DOHH2 (cell line): ENCODE measurements at regions not wholly inside any gene's neighbourhood (a gene's known extent, or its start where the extent isn't known, plus 50 kb on each side); places are given as distances from the start of the nearest gene placed in this dataset.

Source experiments
- H3F3A ChIP-seq: fragments of 200-600 bp; sonication (generic), shearing (Covaris generic); 2 replicates; pipeline ENCODE4 v1.6.0; 2016; ENCODE audit warnings: antibody characterized with exemption, mild to moderate bottlenecking; ENCODE audit not compliant: control insufficient read depth, insufficient read depth
- H3K27ac ChIP-seq: fragments of 200-600 bp; sonication (generic); 2 replicates; pipeline ENCODE4 v1.5.1; 2014; ENCODE audit warnings: low read depth, mild to moderate bottlenecking, low read length, moderate library complexity
- H3K27me3 ChIP-seq: fragments of 200-600 bp; sonication (generic); 2 replicates; pipeline ENCODE4 v1.6.1; 2014; ENCODE audit warnings: mild to moderate bottlenecking, low read length, mixed read lengths; ENCODE audit not compliant: control insufficient read depth
- H3K36me3 ChIP-seq: fragments of 200-600 bp; sonication (generic); 2 replicates; pipeline ENCODE4 v1.6.1; 2014; ENCODE audit warnings: mild to moderate bottlenecking, low read length, moderate library complexity, mixed read lengths; ENCODE audit not compliant: control insufficient read depth
- H3K4me1 ChIP-seq: fragments of 200-600 bp; sonication (generic); 2 replicates; pipeline ENCODE4 v1.6.1; 2014; ENCODE audit warnings: mild to moderate bottlenecking, low read length, mixed read lengths; ENCODE audit not compliant: control insufficient read depth
- H3K4me2 ChIP-seq: fragments of 200-600 bp; sonication (generic); 2 replicates; pipeline ENCODE4 v1.6.0; 2014; ENCODE audit warnings: mild to moderate bottlenecking, low read length, moderate library complexity
- H3K4me3 ChIP-seq: fragments of 200-600 bp; sonication (generic); 2 replicates; pipeline ENCODE4 v1.5.1; 2014; ENCODE audit warnings: mild to moderate bottlenecking, low read length, mixed read lengths
- H3K79me2 ChIP-seq: fragments of 200-600 bp; sonication (generic); 2 replicates; pipeline ENCODE4 v1.6.1; 2014; ENCODE audit warnings: mild to moderate bottlenecking, low read length, mixed read lengths; ENCODE audit not compliant: control insufficient read depth
- H3K9me2 ChIP-seq: fragments of 200-600 bp; sonication (generic); replicated peaks from 2 replicates; pipeline ENCODE4 v1.6.1; 2014; ENCODE audit warnings: mild to moderate bottlenecking, low read length, mixed read lengths; ENCODE audit not compliant: control insufficient read depth
- H3K9me3 ChIP-seq: fragments of 200-600 bp; sonication (generic); 2 replicates; pipeline ENCODE4 v1.6.1; 2014; ENCODE audit warnings: antibody characterized with exemption, low read length, mixed read lengths; ENCODE audit not compliant: control insufficient read depth, insufficient read depth
- H4K20me1 ChIP-seq: fragments of 200-600 bp; sonication (generic); 2 replicates; pipeline ENCODE4 v1.6.0; 2014; ENCODE audit warnings: low read depth, mild to moderate bottlenecking, antibody characterized with exemption, low read length, moderate library complexity; ENCODE audit not compliant: control insufficient read depth, insufficient read depth
- EZH2phosphoT487 ChIP-seq: fragments of 200-600 bp; sonication (generic); IDR thresholded peaks from 2 replicates; pipeline ENCODE4 v1.6.1; 2017; ENCODE audit warnings: borderline replicate concordance, mild to moderate bottlenecking, antibody characterized with exemption, low read length, moderate library complexity, mixed read lengths
- TF ChIP-seq, protein P1 (sequence below): fragments of 200-600 bp; sonication (generic); IDR thresholded peaks from one replicate; pipeline ENCODE4 v1.5.1; 2014; ENCODE audit warnings: antibody characterized with exemption, mild to moderate bottlenecking, low read depth, low read length; ENCODE audit not compliant: poor library complexity, severe bottlenecking

GRCh38 chr5:103800741-103801495 lies 238.3 kb upstream of the NUDT12 start:
- peaks cover 4% of the 10 kb centered on the region; the same call in 1 of the 2 replicates for H3K9me3 ChIP-seq

DNA sequence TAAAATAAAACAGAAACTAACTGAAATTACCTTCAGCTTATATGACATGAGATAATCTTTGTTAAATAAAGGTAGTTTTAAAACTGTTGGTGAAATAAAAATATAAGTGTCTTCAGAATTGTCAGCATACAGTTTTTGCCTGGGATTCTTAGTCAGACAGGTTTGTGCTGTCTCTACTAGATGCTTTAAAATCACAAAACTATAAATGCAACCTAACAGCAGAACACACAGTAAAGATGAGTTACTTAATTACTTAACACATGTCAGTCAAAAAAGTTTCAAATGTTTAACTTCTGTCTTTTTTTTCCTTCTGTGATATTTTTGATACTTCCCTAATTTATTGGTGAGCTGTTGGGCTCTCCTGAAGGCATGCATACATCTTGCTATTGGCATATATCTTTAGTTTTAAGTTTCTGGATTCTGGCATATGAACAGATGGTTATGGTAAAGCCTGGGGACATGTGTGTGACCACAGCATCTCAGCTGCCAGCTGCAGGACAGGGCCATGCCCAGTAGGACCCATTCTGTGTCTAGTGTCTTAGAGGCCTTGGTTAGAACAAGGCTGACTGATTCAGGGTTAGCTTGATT lies 231.1 kb upstream of the NUDT12 start:
- Histone ChIP-seq H3K9me3 (peaks cover 10% of the 10 kb centered on the region; the same call in 1 of the 2 replicates), H3K27me3 (no peaks in the 10 kb centered on the region), H3K27ac (no peak overlapping the region), H4K20me1 (no peaks in the 10 kb centered on the region), H3K4me3 (no peak overlapping the region), H3F3A (no peaks in the 10 kb centered on the region), H3K9me2 (no peaks in the 10 kb centered on the region), H3K4me1 (no peaks in the 10 kb centered on the region), H3K36me3 (no peaks in the 10 kb centered on the region), H3K79me2 (no peaks in the 10 kb centered on the region), H3K4me2 (no peak overlapping the region)
- TF ChIP-seq EZH2phosphoT487 = no peak
- TF ChIP-seq, protein P1, sequence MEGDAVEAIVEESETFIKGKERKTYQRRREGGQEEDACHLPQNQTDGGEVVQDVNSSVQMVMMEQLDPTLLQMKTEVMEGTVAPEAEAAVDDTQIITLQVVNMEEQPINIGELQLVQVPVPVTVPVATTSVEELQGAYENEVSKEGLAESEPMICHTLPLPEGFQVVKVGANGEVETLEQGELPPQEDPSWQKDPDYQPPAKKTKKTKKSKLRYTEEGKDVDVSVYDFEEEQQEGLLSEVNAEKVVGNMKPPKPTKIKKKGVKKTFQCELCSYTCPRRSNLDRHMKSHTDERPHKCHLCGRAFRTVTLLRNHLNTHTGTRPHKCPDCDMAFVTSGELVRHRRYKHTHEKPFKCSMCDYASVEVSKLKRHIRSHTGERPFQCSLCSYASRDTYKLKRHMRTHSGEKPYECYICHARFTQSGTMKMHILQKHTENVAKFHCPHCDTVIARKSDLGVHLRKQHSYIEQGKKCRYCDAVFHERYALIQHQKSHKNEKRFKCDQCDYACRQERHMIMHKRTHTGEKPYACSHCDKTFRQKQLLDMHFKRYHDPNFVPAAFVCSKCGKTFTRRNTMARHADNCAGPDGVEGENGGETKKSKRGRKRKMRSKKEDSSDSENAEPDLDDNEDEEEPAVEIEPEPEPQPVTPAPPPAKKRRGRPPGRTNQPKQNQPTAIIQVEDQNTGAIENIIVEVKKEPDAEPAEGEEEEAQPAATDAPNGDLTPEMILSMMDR = no peak

More at GRCh38 chr5:103800741-103801495, 238.3 kb upstream of the NUDT12 start:
- H3K79me2 ChIP-seq = no peaks in the 10 kb centered on the region
- no peak overlapping the region for H3K4me3 ChIP-seq
- no peak overlapping the region for H3K4me2 ChIP-seq
- TF ChIP-seq, protein P1 = no peak
- no peak for TF ChIP-seq EZH2phosphoT487
- no peak overlapping the region for H3K27ac ChIP-seq
- H3K4me1 ChIP-seq = no peaks in the 10 kb centered on the region
- no peaks in the 10 kb centered on the region for H4K20me1 ChIP-seq
- H3K36me3 ChIP-seq = no peaks in the 10 kb centered on the region
- H3K27me3 ChIP-seq = no peaks in the 10 kb centered on the region
- H3K9me2 ChIP-seq = no peaks in the 10 kb centered on the region
- H3F3A ChIP-seq = no peaks in the 10 kb centered on the region

DNA sequence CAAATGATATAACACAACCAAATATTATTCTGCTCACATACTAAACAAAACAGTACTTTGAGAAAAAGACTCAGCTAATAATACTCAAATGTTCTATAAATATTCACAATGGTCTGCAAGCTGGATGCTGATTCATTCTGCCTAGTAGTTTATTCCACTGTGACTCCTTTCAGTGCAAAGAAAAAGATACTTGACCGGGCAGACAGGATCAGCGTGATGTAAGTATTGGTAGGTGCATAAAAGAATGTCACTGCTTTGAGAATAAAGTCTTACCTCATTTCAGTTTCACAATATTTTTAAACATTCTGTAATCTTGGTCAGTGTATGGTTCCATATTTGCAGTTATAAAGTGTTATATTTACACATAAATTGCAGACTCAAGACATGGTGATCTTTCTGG lies 223.0 kb upstream of the NUDT12 start:
- Histone ChIP-seq H3K79me2 (no peaks in the 10 kb centered on the region), H3F3A (no peaks in the 10 kb centered on the region), H3K4me2 (no peak overlapping the region), H3K4me1 (no peaks in the 10 kb centered on the region), H3K27ac (no peak overlapping the region), H3K9me3 (no peaks in the 10 kb centered on the region), H3K9me2 (no peaks in the 10 kb centered on the region), H3K27me3 (no peaks in the 10 kb centered on the region), H4K20me1 (no peaks in the 10 kb centered on the region), H3K36me3 (no peaks in the 10 kb centered on the region), H3K4me3 (no peak overlapping the region)
- no peak for TF ChIP-seq EZH2phosphoT487
- TF ChIP-seq, protein P1 = no peak
